HG03045 (cell line): ENCODE measurements at regions not wholly inside any gene's neighbourhood (a gene's known extent, or its start where the extent isn't known, plus 50 kb on each side); places are given as distances from the start of the nearest gene placed in this dataset.

Experiments used
- ATAC-seq: cut with Tn5 transposase; IDR thresholded peaks from one replicate; pipeline ENCODE4 v1.9.1; 2021; ENCODE audit warnings: mild to moderate bottlenecking, moderate library complexity; ENCODE audit not compliant: unreplicated experiment

DNA sequence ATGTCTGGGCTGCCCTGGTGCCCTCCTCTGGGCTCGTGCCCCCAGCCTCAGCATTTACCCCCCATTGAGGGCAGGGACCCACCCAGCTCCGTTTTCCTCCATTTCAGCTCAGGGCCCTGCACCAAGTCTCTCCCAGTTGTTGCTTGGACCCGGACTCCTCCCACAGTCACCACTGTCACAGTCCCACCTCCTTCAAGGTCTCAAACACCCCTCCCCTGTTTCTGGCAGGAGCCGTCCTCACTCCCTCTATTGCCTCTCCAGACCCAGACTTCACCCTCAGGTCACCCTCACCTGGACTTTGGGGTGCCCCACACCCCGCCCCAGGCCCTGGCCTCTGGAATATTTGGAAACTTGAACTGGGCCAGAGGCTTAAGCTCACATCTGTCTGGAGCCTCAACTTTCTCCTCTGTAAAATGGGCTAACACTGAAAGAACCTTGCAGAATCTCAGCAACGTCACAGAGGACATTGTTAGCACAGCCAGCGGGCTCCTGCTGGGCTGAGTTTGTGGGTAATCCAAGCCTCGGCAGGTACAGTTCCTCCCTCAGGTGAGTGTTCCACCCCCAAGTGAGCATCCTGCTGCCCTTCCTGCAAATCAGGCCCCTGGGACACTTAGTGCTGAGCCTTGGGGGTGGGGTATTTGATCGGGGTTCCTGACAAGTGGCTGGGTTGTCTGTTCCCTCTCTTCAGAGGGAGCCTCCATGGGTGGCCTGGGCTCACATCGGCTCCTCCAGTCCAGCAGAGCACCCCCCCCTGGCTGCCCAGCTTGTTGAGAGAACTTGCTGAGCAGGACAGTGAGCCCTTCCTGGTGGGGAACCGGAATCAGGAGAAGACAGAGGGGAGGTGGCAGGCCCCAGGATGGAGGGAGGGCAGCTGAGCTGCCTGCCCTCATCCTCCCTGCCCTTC is 130.1 kb downstream of the C9orf50 start:
- no peak for ATAC-seq

DNA sequence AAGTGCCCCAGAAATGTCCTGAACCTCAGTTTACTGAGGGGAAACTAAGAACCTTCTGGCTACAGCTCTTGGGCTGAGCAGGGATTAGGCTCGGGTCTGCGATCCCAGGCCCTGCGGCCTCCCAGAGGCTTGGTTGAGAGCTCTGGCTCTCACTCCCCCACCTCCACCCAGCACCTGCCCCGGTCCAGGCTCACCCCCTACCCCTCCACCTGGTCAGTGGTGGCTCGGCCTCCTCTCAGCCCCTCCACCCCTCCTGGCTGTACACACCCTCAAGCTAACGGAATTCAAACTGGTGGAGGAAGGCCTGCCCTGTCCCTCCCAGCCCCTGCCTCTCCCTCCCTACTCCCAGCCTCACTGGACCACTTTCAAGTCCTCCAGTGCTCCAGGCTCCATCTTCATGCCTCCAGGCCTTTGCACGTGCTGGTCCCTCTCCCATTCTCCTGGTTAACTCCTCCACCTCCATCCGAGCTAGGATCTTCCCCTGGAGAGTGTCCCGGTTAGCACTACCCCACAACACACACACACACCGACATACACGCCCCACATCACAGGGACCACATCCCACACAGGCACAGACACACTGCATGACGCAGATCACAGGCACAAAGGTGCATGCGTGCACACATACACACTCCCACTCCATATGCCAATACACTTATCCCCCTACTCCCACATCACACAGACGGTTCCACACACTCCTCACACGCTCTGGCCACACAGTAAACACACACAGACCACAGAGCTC is 130.9 kb downstream of the C9orf50 start:
- ATAC-seq, result no peak

DNA sequence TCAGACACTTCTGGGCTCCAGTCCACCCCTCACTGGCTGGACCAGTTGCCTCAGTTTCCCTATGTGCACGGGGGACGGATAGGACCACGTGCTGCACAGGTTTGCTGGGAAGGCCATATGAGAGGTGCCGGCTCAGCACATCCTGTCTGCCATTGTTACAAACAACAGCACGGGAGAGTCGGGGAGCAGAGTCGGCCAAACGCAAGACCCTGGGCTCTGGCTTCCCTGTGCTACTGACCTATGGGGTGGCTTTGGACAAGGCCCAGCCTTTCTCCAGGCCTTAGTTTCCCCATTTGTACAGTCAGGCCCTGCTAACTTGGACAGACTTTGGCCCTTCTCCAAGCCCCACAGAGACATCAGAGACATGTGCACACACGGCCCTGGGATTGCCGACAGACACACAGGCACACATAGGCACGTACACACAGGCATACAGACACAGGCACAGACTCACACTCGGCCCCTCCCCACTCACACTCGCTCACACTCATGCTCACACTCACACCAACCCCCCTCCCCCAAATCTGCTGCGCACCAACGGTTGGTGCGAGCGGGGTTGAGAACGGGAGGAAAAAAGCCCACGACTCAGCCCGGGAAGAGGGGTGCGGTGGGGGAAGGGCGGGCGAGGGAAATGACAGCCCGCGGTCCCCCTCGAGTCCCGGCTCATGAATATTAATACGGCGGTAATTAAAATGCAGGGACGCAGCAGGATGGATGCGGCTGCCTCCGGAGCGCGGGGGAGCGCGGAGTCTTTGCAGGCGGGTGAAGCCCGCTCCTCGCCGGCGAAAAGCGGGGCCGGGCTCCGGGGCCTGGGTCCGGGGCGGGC is 133.0 kb downstream of the C9orf50 start:
- peak; percentile 11 for ATAC-seq

DNA sequence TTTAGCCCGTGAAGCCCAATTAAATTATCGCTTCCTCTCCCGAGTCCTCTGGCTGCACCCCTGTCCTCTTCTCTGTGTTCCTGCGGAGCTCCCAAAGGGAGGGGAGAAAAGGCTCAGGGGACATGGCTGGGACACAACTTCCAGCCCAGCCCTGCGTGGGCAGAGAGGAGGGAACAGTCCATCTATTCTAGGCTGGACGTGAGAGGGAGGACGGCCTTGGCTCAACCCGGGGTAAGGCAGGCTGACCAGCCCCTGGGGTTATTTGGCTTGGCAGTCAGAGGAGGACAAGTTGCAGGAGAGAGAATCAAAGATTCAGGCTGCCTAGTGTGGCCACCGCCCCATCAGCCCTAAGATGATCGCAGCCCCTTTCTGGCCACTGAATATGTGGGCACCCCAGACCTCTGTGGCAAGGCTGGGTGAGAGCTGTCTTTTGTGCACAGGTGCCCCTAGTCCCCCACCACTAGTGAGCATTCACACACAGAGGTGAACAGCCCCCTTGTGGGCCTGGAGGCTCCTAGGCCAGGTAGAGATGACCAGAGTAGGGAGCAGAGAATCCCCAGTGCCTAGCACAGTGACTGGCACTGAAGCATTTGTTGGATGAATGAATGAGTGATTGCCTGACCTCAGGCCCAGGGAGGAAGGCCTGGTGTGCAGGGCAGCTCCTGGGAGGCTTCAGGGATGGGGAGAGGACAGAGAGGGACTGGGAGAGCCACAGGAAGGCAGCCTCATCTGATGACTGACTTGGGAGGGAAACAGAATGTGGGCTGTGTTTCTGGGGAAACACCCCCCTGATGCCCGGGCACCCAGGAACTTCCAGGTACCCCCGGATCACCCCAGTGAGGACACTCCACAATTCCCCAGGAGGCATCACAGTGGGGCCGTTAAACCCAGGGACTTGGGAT is 133.9 kb downstream of the C9orf50 start:
- no peak for ATAC-seq

DNA sequence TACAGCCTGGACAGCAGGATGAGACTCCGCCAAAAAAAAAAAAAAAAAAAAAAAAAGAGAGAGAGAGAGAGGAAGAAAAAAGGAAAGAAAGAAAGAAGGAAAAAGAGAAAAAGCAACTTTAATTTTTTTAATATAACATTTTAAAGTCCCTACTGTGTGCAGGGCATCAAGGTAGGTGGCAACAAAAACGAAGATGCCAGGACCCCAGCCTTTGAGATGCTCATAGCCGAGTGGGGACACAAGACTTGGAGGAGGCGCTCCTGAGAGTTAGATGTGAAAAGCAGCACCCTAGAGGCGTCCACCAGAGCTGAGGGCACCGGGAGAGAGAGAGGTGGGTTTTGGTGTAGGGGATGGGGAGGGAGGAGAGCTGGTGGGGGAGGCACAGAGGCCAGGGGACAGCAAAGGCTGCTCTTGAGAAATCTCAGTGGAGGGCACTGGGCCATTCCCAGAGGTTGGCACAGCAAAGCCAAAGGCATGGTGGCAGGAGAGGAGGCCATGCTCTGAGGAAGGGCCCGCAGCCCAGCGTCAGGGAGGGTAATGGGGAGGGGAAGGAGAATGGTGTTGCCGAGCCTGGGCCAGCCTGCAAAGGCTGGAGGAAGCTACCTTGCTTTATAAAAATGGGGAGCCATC is 135.6 kb downstream of the C9orf50 start:
- ATAC-seq, result no peak

DNA sequence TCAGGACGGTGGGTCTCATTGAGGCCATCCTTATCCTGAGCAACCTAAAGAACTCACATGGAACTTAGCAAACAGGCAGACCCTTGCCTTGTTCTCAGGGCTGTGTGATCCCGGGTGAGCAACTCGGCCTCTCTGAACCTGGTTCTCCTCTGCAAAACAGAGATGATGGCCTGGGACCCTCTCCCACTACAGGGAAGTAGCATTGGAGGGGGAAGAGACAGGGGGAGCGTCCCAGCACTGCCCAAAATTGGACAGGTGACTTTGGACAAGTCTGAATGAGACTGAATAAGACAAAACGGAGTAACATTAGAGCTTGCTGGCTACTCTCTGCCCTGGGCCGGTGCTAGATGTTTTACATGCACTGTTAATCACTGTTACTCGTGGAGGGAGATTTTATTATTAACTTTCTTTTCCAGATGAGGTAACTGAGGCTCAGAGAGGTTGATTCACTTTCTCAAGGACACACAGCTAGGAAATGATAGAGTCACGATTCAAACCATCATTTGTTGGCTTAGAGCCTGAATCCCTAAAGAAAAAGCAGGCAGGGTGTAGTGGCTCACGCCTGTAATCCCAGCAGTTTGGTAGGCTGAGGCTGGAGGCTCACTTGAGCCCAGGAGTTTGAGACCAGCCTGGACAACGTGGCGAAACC is 136.4 kb downstream of the C9orf50 start:
- no peak for ATAC-seq

DNA sequence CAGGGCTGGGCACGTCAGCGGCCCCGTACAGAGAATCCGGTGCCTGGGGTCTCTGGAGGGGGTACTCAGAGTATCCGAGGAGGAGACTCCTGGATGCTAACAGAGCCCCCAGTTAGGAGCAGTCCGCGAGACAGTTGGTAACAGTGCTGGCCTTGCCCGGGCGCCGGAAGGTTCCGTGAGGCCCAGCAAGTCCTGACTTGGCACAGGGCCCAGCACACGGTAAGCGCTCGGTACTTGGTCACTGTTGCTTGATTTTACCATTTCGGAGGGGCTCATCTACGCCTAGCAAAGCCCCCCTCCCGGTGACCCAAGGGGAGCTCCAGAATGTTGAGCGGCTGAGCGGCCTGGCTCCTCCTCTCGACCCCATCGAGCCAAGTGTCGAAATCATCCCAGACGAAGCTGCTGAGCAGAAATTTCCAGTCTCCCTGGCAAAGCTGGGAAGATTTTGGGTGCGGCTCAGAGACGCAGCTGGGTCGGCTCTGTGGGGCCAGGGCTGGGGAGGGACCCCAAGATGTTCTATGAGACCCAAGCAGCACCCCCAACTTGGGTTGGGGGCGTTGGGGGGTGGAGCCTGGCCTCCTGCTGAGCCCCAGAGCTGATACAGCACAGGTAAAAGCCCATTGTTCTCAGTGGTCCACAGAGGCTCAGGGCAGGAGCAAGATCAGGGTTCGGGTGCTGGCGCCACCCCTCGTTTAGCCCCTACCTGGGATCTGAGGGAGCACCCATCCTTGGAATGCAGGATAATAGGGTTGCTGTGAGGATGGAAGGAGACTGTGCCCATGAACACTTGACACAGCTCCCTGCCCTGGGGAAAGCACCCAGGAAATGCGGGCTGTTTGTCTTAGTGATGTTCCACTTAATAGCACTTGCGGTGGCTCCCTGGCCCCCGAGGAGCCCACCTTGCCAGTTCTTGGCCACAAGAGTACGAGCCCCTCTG is 137.2 kb downstream of the C9orf50 start:
- ATAC-seq, result no peak

DNA sequence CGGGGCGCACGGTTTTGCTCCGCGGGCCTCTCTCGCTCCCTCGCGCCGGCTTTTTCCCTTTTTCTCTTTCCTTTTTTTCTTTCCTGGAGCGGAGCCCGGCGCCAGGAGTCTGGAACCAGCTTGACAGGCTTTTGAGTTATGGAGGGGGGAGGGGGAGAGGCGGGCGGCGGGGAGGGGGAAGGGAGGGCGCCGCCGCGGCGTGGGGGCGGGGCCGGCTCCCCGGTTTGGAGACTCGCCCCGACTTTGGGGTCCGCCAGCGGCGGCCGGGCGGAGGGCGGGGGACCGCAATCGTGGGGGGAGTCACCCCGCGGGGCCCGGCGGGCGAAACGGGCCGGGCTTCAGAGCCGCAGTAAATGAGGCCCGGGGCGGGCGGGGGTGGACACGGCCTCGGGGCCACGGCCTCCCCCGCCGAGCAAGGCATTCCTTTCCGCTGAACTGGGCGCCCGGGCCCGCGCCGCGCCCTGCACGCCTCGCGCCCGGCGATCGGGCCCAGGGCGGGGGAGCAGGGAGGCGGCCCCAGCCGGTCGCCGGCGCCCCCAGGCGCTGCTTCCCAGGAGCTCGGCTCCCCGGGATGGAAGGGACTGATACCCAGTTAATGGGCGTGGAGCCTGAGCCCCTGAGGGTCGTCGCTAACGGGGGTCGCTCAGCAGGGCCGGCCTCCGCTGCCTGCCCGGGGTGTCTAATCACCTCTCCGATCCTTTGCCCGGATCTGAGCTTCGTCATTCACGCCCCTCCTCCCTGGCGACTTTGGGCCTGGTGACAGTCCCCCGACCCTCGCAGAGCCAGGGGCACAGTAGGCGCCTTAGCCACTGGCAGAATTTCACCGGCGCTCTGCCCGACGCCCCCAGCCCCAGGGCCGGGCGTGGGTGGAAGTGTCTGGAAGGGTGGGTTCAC is 138.1 kb downstream of the C9orf50 start:
- ATAC-seq, result no peak

DNA sequence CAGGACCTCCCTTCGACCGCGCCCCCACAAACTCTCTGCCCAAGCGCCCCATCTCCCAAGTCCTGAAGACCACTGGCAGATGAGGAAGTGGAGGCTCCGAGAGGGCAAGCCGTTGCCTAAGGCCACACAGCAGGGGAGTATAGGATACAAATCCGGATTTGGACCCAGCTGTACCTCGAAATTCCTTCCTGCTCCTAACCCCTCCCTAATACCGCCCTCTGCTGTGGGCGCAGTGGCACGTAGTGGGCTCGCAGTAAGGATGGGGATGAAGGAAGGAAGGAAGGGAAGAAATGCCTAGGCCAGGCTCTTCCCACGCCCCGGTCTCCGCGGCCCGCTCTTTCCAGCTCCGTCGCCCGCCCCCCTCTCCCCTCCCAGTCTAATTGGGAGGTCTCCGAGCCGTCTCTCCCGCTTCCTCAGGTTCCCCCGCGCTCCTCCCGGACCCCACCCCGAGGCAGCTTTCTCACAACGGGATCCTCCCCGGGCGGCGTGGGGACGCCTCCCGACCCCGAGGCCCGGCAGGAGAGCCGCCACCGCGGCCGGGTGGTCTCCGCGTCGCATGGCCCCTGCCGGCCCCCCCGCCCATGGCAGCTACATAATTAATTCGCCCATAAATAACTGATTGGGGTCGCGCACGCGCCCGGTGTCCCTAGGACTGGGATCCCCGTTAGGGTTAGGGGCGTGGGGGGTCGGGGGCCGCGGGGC is 138.9 kb downstream of the C9orf50 start:
- no peak for ATAC-seq

DNA sequence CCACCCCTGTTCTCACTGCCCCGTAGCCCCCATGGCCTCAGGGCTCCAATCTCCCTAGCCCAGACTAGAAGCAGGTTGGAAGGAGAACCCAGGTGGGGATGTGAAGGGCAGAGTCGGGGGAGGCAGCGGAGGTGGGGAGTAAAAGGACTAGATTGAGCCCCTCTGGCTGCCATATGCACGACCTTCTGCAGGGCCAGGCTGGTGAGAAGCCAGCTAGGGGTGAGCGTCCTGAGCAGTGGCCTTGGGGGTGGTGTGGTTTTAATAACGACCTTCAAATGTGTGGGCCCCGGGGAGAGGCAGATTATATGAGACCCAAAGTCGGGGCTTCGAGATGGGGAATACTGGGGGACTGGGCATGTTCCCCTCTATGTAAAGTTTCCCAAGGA is 139.5 kb downstream of the C9orf50 start:
- ATAC-seq, result no peak

DNA sequence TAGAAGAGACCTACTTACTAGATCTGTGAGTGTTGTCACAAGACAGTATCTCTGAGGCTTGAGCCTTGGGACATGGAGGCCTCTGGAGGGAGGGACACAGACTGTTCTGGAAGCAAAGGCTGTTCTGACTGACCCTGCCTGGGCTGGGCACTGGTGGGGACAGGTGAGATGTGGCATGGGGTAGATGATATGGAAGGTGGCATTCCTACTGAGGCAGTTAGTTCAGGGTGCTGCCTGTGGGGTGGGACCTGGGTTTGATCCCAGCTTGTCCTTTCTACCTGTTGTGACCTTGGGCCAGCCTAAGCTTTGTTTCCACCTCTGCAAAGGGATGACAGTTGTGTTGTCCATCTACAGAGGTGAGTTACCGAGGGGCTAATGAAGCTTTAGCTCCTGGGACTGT is 140.2 kb downstream of the C9orf50 start:
- no peak for ATAC-seq

DNA sequence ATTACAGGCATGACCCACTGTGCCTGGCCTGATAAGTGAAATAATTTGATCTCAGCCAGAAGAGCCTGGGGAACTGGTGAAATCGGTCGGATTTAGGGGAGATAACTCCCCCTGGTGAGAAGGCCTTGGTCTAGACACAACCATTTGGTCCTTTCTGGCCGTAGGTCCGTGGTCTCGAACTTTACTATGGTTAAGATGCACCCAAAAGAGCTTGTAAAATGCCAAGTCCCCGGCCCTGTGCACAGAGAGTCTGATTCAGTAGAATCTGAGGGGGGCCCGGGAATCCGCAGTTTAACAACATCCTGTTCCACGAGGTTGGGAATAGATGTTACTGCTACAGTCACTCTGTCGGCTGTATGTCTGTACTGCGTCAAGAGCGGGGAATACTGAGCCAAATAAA is 140.7 kb downstream of the C9orf50 start:
- no peak for ATAC-seq

DNA sequence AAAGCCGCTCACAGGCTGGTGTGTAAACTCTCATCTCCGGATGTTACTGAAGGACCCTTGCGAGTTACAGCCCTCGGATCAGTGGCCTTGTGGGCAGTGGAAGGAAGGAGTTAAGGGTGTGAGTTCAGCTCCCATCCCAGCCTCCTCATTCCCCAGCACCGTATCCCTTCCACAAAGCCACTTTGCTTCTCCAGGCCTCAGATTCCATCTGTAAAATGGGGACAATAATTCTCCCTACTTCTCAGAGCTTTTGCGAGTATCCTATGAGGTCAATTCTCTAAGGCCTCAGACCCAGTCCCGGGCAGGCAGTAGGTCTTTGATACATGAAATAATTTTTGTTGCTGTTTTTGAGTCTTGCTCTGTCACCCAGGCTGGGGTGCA is 141.3 kb downstream of the C9orf50 start:
- ATAC-seq, result no peak

DNA sequence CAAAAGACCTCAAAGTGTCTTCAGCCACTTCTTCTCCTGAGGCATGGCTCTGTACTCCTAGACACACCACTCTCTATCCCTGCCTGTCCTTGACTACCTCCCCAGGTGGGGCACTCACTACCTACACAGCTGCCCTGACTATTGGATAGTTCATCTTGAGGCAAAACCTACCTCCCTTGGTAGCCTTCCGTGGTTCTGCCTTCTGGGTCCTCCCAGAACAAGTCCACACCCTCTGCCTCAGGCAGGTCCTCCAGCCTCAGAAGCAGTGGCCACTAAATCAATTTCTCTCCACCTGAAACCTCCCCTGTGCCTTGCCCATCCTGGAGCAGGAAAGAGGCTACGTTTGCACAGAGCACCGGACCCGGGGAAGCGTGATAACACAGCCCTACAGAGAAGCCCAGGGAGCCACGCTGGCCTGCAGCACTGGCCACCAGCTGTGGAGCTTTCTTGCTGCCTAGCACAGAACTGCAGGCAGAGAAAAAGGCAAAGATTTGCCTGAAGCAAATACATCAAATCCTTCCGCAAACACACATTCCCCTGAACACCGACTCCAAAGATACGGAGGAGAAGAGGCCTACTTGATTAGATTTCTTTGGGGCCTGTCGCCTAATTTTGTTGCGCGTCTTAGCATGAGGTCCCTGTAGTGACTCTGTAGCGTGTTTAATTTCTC is 141.8 kb downstream of the C9orf50 start:
- ATAC-seq, result no peak

DNA sequence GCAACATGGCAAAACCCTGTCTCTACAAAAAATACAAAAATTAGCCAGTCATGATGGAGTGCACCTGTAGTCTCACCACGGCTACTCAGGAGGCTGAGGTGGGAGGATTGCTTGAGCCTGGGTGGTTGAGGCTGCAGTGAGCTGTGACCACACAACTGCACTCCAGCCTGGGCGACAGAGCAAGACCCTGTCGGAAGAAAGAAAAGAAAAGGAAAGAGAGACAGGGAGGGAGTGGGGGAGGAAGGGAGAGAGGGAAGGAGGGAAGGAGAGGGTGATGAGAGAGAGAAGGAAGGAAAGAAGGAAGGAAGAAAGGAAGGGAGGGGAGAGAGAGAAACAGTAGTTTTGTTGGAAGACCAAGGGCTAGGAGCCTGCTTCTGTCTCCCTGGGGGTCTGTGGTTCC is 142.4 kb downstream of the C9orf50 start:
- ATAC-seq, result no peak
